Activated CD4-positive, alpha-beta T cell treated with anti-CD3 and anti-CD28 coated beads for 36 hours (primary cell): ENCODE measurements at regions not wholly inside any gene's neighbourhood (a gene's known extent, or its start where the extent isn't known, plus 50 kb on each side); places are given as distances from the start of the nearest gene placed in this dataset.

Experiments
- ATAC-seq: fragments of 200-7000 bp; cut with Tn5 transposase; one replicate; pipeline ENCODE4 v1.10.0; 2021; ENCODE audit warnings: mild to moderate bottlenecking, moderate library complexity
- CTCF ChIA-PET: fragments of 350-600 bp; sonication (Branson Sonifier 250); formaldehyde crosslinking; loops from one replicate; lab custom pipeline; 2021; ENCODE audit warnings: antibody characterized with exemption; lab: Charles Lee
- POLR2A ChIA-PET: fragments of 350-600 bp; sonication (Branson Sonifier 250); formaldehyde crosslinking; loops from one replicate; lab custom pipeline; 2021; ENCODE audit warnings: antibody characterized with exemption, inconsistent platforms; lab: Charles Lee
- DNase-seq: peaks from one replicate; pipeline ENCODE4 v3.0.0-alpha.2; 2020
- H3K27ac Mint-ChIP-seq: one replicate; pipeline ENCODE4 v1.8.0; 2021; ENCODE audit warnings: mixed read lengths
- H3K27me3 Mint-ChIP-seq: one replicate; pipeline ENCODE4 v1.8.0; 2021; ENCODE audit warnings: mixed read lengths
- H3K36me3 Mint-ChIP-seq: one replicate; pipeline ENCODE4 v1.8.0; 2021; ENCODE audit warnings: low read depth, mixed read lengths
- H3K4me1 Mint-ChIP-seq: one replicate; pipeline ENCODE4 v1.8.0; 2021; ENCODE audit warnings: mixed read lengths
- H3K4me3 Mint-ChIP-seq: one replicate; pipeline ENCODE4 v1.8.0; 2021; ENCODE audit warnings: mild to moderate bottlenecking, moderate library complexity, mixed read lengths
- H3K9me3 Mint-ChIP-seq: one replicate; pipeline ENCODE4 v1.8.0; 2021; ENCODE audit warnings: low read depth, mixed read lengths
- intact Hi-C, 2 experiments: fragments of 100-400 bp; cut with DNase I in 1 of 2; cut with micrococcal nuclease in 1 of 2; formaldehyde crosslinking; loops; one replicate each; pipeline versions ENCODE4 v1.14.2 to v1.15.1; 2022 to 2024; cut with DNase I, micrococcal nuclease

GRCh38 chr7:131130324-131130723 is 197.4 kb upstream of the MKLN1 start:
- POLR2A ChIA-PET = no interaction called here
- intact Hi-C loops = no loop called here
- no peaks in the 10 kb centered on the region for H3K9me3 Mint-ChIP-seq

GRCh38 chr7:131131012-131131745 is 196.5 kb upstream of the MKLN1 start:
- CTCF ChIA-PET = interaction anchor here (1.1 kb wide), 1 partner anchor 10 kb away, joined by 3 read pairs; no protein-coding TSS in a partner anchor
- intact Hi-C loops = no loop called here

More at GRCh38 chr7:131130324-131130723, 197.4 kb upstream of the MKLN1 start:
- no peak overlapping the region for H3K27ac Mint-ChIP-seq
- CTCF ChIA-PET = interaction anchor here (1.1 kb wide), 1 partner anchor 9 kb away, joined by 3 read pairs; no protein-coding TSS in a partner anchor
- no peaks in the 10 kb centered on the region for H3K27me3 Mint-ChIP-seq
- ATAC-seq (no peak), DNase-seq (no peak)
- H3K36me3 Mint-ChIP-seq = no peaks in the 10 kb centered on the region
- peaks cover 3% of the 10 kb centered on the region for H3K4me1 Mint-ChIP-seq
- no peak overlapping the region for H3K4me3 Mint-ChIP-seq

DNA sequence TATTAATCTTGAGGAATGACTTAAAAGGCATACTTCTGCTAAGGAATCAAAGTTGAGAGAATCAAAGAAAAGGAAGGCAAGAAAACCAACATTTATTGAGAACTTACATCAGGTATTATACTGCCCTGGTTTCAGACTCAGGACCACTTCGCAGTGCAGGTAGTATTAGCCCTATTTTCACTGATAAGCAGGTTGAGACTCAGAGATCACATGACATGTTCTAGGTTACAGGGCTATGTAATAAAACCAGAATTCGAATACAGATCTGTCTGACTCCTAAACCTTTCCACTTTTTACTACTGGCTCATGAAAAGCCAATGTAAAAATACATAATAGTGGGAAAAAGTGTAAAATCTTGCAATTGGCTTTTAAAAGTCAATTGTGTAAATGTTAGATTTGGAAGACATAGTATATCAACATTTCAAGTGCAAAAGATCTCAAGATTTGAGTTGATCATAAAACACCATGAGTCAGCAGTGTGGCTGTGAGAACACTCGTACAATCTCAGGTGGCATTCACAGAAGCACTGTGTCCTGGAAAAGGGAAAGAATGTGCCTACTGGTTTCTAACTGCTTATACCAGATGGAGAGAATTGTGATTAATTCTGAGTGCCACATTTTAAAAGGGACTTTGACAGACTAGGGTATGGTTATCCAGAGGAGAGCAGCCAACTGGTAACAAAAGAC is 195.8 kb upstream of the MKLN1 start:
- Mint-ChIP-seq H3K4me1 (peaks cover 3% of the 10 kb centered on the region), H3K27me3 (no peaks in the 10 kb centered on the region), H3K36me3 (no peaks in the 10 kb centered on the region), H3K9me3 (no peaks in the 10 kb centered on the region), H3K27ac (no peak overlapping the region), H3K4me3 (no peak overlapping the region)
- intact Hi-C loops = no loop called here
- POLR2A ChIA-PET = no interaction called here
- ATAC-seq (no peak), DNase-seq (no peak)
- CTCF ChIA-PET = no interaction called here

More at GRCh38 chr7:131131012-131131745, 196.5 kb upstream of the MKLN1 start:
- DNase-seq (no peak), ATAC-seq (no peak)
- no peak overlapping the region for H3K27ac Mint-ChIP-seq
- no peak overlapping the region for H3K4me3 Mint-ChIP-seq
- H3K36me3 Mint-ChIP-seq = no peaks in the 10 kb centered on the region
- POLR2A ChIA-PET = no interaction called here
- no peaks in the 10 kb centered on the region for H3K9me3 Mint-ChIP-seq
- no peaks in the 10 kb centered on the region for H3K27me3 Mint-ChIP-seq
- peaks cover 3% of the 10 kb centered on the region for H3K4me1 Mint-ChIP-seq

DNA sequence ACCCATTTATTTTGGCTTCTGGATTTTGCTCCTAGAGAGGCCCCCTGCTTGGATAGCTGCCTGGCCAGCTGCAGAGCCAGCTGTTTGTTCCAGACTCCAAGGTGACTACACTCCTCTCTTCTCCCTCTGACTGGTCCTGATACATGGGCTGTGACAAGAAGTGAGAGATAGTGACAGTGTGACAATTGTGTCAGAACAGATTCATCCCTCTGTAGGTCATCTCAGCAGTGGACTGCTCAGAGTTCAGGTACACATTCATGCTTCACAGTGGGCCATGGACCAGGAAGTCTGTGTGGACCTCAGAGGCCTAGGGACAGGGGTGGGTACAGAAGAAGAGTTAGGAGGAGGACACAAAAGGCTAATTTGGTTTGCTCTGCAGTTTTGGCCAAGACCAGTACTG is 188.2 kb upstream of the MKLN1 start:
- no peaks in the 10 kb centered on the region for H3K27me3 Mint-ChIP-seq
- intact Hi-C loops = no loop called here
- ChIA-PET POLR2A (no interaction called here), CTCF (no interaction called here)
- H3K4me3 Mint-ChIP-seq = no peak overlapping the region
- no peaks in the 10 kb centered on the region for H3K9me3 Mint-ChIP-seq
- H3K36me3 Mint-ChIP-seq = no peaks in the 10 kb centered on the region
- DNase-seq (no peak), ATAC-seq (no peak)
- H3K27ac Mint-ChIP-seq = no peak overlapping the region
- no peaks in the 10 kb centered on the region for H3K4me1 Mint-ChIP-seq

- no peak overlapping the region for H3K4me3 Mint-ChIP-seq
- peaks cover 2% of the 10 kb centered on the region for H3K27me3 Mint-ChIP-seq
- H3K27ac Mint-ChIP-seq = no peak overlapping the region
- H3K4me1 Mint-ChIP-seq = no peaks in the 10 kb centered on the region
- ATAC-seq (no peak), DNase-seq (no peak)
- CTCF ChIA-PET = no interaction called here
- POLR2A ChIA-PET = no interaction called here
- H3K9me3 Mint-ChIP-seq = no peaks in the 10 kb centered on the region
- intact Hi-C loops = no loop called here
- no peaks in the 10 kb centered on the region for H3K36me3 Mint-ChIP-seq
These were observed 186.2 kb upstream of the MKLN1 start for GRCh38 chr7:131141443-131141967.

DNA sequence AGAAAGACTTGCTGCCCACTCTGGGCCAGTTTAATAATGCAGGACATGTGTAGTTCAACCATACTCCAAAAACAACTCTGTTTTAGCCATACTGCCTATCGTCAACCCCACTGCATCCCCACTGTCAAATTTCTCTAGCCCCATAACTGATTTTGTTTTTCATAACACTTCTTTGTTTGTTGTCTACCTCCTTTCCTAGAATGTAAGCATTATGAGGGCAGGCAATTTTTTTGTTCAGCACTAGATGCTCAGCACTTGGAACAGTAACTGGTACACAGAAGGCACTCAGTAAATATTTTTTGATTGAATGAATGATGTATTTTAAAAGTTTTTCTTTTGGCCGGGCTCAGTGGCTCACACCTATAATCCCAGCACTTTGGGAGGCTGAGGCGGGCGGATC is 183.8 kb upstream of the MKLN1 start:
- no peak overlapping the region for H3K27ac Mint-ChIP-seq
- POLR2A ChIA-PET = no interaction called here

GRCh38 chr7:131145026-131145425 is 182.7 kb upstream of the MKLN1 start:
- Mint-ChIP-seq H3K27me3 (peaks cover 2% of the 10 kb centered on the region), H3K36me3 (no peaks in the 10 kb centered on the region), H3K4me1 (no peaks in the 10 kb centered on the region), H3K27ac (no peak overlapping the region), H3K9me3 (no peaks in the 10 kb centered on the region), H3K4me3 (no peak overlapping the region)
- POLR2A ChIA-PET = no interaction called here
- CTCF ChIA-PET = no interaction called here
- no peak for DNase-seq
- ATAC-seq = no peak
- intact Hi-C loops = no loop called here

More for the DNA sequence above, 183.8 kb upstream of the MKLN1 start:
- H3K36me3 Mint-ChIP-seq = no peaks in the 10 kb centered on the region
- CTCF ChIA-PET = interaction anchor here (0.6 kb wide), 1 partner anchor 30 kb away, joined by 3 read pairs; no protein-coding TSS in a partner anchor
- no peak for DNase-seq
- peaks cover 2% of the 10 kb centered on the region for H3K27me3 Mint-ChIP-seq
- ATAC-seq = no peak
- H3K4me3 Mint-ChIP-seq = no peak overlapping the region
- H3K9me3 Mint-ChIP-seq = no peaks in the 10 kb centered on the region
- no peaks in the 10 kb centered on the region for H3K4me1 Mint-ChIP-seq
- intact Hi-C loops = no loop called here

- no peak for ATAC-seq
- no peak for DNase-seq
- no peaks in the 10 kb centered on the region for H3K9me3 Mint-ChIP-seq
- no peak overlapping the region for H3K4me3 Mint-ChIP-seq
- ChIA-PET CTCF (no interaction called here), POLR2A (no interaction called here)
- intact Hi-C loops = no loop called here
- H3K27ac Mint-ChIP-seq = no peak overlapping the region
- peaks cover 2% of the 10 kb centered on the region for H3K27me3 Mint-ChIP-seq
- no peaks in the 10 kb centered on the region for H3K4me1 Mint-ChIP-seq
- H3K36me3 Mint-ChIP-seq = no peaks in the 10 kb centered on the region
These were observed 181.9 kb upstream of the MKLN1 start for GRCh38 chr7:131145770-131146169.

DNA sequence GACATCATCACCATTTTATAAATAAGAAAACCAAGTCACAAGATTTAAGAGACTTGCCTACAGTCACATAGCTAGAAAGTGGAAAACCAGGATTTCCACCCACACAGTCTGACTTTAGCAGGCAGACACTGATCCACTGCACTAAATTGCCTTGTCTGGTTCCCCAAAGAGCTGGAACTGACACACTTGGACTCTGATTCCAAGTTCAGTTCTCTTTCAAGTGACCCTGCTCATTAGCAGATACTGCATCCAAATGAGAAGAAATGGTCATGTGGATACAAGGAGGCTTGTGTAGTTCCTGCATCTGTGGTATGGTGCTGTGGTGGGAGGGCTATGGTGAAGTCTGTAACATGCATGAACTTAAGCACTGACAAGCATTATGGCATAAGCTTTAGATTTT is 180.1 kb upstream of the MKLN1 start:
- H3K4me1 Mint-ChIP-seq = no peaks in the 10 kb centered on the region
- ATAC-seq (no peak), DNase-seq (no peak)
- no peaks in the 10 kb centered on the region for H3K36me3 Mint-ChIP-seq
- H3K9me3 Mint-ChIP-seq = no peaks in the 10 kb centered on the region
- peaks cover 2% of the 10 kb centered on the region for H3K27me3 Mint-ChIP-seq
- CTCF ChIA-PET = no interaction called here
- POLR2A ChIA-PET = interaction anchor here (0.6 kb wide), 2 partner anchors 44 to 1290 kb away, joined by 5 to 7 read pairs; no protein-coding TSS in a partner anchor
- H3K27ac Mint-ChIP-seq = no peak overlapping the region
- no peak overlapping the region for H3K4me3 Mint-ChIP-seq
- intact Hi-C loops = no loop called here

DNA sequence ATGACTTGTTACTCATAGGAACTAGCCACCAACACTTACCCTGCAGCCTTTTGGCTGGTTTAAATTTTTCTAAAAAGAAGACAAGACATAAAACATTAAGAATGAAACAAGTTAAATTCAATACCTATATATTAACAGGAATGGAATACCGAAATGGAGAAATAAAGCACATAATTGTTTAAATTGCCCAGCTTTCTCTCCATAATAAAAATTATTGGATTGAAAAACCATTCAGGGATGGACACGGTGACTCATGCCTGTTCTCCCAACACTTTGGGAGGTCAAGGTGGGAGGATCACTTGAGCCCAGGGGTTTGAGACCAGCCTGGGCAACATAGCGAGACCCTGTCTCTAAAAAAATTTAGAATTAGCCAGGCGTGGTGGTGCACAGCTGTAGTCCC is 179.4 kb upstream of the MKLN1 start:
- H3K27me3 Mint-ChIP-seq = peaks cover 2% of the 10 kb centered on the region
- no peak for DNase-seq
- H3K9me3 Mint-ChIP-seq = no peaks in the 10 kb centered on the region
- ChIA-PET POLR2A (interaction anchor here (0.6 kb wide), 1 partner anchor 1289 kb away, joined by 7 read pairs; no protein-coding TSS in a partner anchor), CTCF (no interaction called here)
- H3K4me1 Mint-ChIP-seq = no peaks in the 10 kb centered on the region
- no peak overlapping the region for H3K4me3 Mint-ChIP-seq
- H3K36me3 Mint-ChIP-seq = no peaks in the 10 kb centered on the region
- no peak for ATAC-seq
- intact Hi-C loops = no loop called here
- H3K27ac Mint-ChIP-seq = no peak overlapping the region

GRCh38 chr7:131148708-131149428 is 178.8 kb upstream of the MKLN1 start:
- ATAC-seq = no peak
- no peaks in the 10 kb centered on the region for H3K9me3 Mint-ChIP-seq
- DNase-seq = no peak
- no peaks in the 10 kb centered on the region for H3K36me3 Mint-ChIP-seq
- H3K27me3 Mint-ChIP-seq = peaks cover 2% of the 10 kb centered on the region
- H3K27ac Mint-ChIP-seq = no peak overlapping the region
- H3K4me3 Mint-ChIP-seq = no peak overlapping the region
- intact Hi-C loops = no loop called here
- POLR2A ChIA-PET = no interaction called here
- no peaks in the 10 kb centered on the region for H3K4me1 Mint-ChIP-seq
- CTCF ChIA-PET = interaction anchor here (0.6 to 1.3 kb wide), 2 partner anchors 21 to 361 kb away, joined by 3 read pairs; no protein-coding TSS in a partner anchor
